ENCODE measurements at regions not wholly inside any gene's neighbourhood (a gene's known extent, or its start where the extent isn't known, plus 50 kb on each side); places are given as distances from the start of the nearest gene placed in this dataset.

DNA sequence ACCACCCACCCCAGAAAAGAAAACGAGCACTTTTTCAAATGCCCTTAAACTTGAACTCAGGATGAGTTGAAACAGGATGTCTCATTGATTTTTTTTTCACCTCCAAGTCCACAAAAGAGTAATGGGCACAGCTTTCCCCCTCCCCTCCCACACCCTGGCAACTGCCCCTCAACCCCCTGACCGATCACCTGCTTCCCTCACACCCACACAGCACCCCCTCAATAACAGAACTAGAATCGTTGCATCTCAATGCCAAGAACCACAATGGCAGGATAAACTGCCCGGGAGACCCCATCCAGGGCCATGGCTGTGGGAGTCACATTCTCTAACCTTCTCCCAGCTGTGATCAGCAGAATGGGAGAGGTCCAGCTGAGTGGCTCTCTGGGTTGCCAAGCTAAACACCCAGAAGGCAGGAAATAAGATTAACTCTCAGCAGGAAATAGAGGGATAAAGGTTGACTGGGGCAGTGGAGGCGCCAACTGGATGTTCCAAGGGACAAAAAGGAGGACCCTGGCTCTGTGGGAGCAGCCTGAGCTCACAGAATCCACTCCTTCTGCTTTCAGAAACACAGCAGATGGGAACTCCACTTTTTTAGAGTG is 128.0 kb upstream of the SDK2 start:
- ATAC-seq (no peak), DNase-seq (ENCODE audit: missing footprints) (no peak)
- intact Hi-C loops (cut with DNase I), result no loop called here

GRCh38 chr17:73773702-73774101 is 129.5 kb upstream of the SDK2 start:
- ATAC-seq, result no peak
- no peak for DNase-seq (ENCODE audit: missing footprints)
- intact Hi-C loops (cut with DNase I), result no loop called here

DNA sequence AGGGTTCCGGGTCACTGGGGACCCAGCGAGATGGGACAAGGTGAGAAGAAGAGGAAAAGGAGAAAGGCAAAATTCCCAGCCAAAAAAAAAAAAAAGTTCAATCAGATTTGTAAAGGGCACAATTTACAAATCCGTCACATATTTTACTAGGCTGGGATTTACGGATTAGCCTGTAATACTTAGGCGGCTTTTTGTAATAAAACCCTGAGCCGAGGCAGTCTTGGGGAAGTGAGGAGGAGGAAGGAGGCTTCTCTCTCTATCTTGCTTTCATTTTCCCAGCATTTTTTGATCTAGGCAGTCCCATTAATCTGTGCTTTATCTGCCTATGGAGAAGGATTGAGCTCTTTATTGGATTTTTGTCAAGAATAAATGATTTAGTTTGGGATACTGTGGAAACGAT is 130.6 kb upstream of the SDK2 start:
- intact Hi-C loops (cut with DNase I), result no loop called here
- DNase-seq (ENCODE audit: missing footprints) (no peak), ATAC-seq (no peak)

DNA sequence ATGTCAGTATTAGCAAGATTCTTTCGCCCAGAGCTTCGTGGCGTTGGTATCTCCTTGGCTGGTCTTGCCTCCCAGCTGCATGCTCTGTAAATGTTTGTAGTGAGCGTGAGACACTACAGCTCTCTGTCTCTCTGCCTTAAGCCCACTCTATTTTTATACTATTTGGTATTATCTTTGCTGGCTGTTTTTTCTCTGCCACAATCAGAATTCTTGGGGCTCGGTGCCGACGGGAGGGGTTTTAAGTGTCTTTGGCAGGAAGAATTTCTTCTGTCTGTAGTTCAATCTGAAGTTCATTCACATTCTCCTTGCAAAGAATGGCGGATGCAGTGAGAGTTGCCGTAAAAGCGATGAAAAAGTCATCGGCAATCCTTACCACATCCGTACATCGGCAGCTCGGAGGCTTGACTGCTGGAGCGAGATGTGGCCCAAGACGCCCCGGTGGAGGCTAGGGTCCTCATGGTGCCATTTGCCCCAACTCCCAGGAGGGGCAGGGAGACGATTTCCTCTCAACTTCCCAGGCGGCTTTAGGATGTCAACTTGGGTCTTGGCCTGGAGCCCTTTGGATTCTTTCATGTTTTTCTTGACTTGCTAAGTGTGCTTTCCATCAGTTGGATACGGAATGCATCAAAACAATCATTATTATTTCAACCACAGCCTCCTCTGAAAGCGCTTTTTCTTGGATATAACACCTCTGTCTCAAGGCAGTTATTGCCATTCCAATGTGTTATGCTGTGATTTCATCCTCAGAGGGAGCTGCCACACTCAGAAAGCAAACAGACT is 132.3 kb upstream of the SDK2 start:
- ATAC-seq (no peak), DNase-seq (ENCODE audit: missing footprints) (no peak)
- intact Hi-C loops (cut with DNase I), result no loop called here

DNA sequence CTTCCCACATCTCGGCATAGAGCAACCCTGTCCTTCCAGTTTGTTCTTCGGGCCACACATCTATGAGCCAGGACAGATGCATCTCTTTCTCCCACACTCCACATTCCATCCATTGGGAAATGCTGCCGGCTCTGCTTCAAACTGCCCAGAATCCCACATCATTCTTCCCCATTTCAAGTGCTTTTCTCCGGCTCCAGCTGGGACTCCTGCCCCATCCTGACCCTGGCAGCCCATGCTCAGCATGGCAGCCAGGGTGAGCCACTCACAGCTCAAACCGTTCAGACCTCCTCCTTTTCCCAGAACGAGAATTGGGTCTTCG is 132.8 kb upstream of the SDK2 start:
- intact Hi-C loops (cut with DNase I), result no loop called here
- DNase-seq (ENCODE audit: missing footprints) (no peak), ATAC-seq (no peak)

GRCh38 chr17:73782231-73782630 is 138.0 kb upstream of the SDK2 start:
- intact Hi-C loops (cut with DNase I), result no loop called here
- no peak for DNase-seq (ENCODE audit: missing footprints)
- ATAC-seq, result no peak

DNA sequence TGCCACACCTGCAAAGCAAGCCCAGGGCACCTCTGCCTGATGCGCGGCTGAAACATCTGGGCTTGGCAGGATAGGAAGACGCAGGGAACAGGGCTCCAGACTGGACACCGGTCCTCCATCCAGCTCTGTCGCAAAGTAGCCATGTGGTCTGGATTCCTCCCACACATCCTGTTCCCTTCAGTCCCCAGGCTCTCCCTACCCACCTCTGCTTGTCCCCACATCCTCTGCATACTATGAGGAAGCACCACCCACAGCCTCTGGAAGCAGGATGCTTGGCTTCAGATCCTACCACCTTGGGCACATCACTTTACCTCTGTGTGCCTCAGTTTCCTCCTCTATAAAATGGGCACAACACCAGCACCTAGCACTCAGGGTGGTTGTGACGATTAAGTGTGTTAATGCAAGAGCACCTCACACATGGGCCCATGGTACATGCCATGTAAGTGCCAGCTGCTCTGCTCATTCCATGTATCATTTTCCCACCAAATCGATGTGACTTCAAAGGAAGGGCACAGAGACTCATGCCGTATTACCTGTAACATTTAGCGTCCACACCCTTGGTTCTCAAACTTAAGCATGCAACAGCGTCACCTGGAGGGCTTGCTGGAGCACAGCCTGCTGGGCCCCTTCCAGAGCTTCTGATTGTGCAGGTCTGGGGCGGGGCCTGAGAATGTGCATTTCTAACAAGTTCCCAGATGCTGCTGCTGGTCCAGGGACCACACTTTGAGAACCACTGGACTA is 138.6 kb upstream of the SDK2 start:
- intact Hi-C loops (cut with DNase I), result no loop called here
- ATAC-seq (no peak), DNase-seq (ENCODE audit: missing footprints) (no peak)

DNA sequence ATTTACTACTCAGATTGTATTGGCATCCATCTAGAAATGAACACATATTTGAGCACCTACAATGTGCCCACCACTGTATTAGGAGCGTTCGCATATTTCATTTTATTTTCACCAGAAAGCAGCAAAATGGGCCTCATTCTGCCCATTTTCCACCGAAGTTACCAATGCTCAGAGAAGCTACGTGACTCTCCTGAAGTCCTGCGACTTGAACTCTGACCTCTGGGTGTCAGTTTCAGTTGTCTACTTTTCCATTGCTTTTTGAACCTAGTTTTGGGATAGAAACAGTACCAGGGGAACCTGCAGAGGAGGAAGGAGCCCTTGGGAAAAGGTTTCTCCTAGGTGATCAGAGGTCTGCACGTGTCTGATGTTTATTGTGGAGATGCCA is 139.1 kb upstream of the SDK2 start:
- DNase-seq (ENCODE audit: missing footprints) (no peak), ATAC-seq (no peak)
- intact Hi-C loops (cut with DNase I), result no loop called here

DNA sequence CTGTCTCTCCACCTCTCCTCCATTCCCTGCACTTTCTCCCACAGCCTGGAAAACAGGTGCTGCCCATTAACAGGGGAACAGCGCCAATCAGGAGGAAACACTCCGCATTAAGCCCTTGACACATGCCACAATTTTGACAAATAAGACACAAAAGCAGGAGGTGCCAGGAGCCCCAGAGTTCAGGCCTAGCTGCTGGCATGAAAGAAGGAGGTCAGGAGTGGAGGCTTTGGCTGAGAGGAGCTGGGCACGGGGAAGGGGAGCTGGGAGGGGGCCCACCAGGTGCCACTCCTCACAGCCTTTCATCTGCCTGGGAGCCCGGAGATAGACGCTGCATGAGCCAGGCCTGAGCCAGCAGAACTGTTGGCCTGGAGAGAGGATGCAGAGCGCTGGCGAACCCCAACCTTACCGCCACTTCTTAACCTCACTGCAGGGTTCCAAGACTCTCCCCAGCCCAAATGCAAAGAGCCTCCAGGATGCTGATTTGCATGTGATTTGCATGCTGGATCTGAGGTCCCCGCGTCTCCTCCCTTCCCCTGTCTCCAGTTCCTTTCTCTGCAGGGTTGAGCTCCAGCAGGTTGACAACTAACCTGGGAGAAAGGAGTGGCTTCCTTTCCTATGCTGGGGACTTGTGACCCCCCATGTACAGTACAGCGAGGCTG is 139.8 kb upstream of the SDK2 start:
- no peak for ATAC-seq
- intact Hi-C loops (cut with DNase I), result no loop called here
- DNase-seq (ENCODE audit: missing footprints), result no peak

GRCh38 chr17:73785496-73785895 is 141.3 kb upstream of the SDK2 start:
- no peak for ATAC-seq
- DNase-seq (ENCODE audit: missing footprints), result no peak
- intact Hi-C loops (cut with DNase I), result no loop called here

GRCh38 chr17:73785958-73786743 is 141.9 kb upstream of the SDK2 start:
- intact Hi-C loops (cut with DNase I), result no loop called here
- DNase-seq (ENCODE audit: missing footprints) (no peak), ATAC-seq (no peak)

- intact Hi-C loops (cut with DNase I), result no loop called here
- DNase-seq (ENCODE audit: missing footprints), result no peak
- ATAC-seq, result no peak
These were observed 143.1 kb upstream of the SDK2 start for GRCh38 chr17:73787076-73788059.

DNA sequence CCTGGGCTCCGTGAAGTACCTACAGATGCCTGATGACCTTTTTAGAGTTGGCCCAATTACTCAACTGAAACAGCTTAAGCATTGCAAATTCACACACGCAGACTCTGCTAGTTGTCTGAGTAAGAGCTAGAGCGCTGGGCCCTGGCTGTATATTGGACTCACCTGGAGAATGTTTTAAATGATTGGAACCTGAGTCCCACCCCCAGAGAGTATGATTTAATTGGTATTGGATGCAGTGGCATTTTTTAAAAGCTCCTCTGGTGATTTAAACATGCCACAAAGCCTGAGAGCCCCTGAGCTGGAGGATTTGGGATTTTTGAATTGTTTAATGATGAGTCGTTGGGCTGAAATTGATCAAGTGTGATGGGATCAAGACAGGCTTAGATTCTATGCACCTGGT is 143.9 kb upstream of the SDK2 start:
- no peak for DNase-seq (ENCODE audit: missing footprints)
- intact Hi-C loops (cut with DNase I), result no loop called here
- no peak for ATAC-seq

DNA sequence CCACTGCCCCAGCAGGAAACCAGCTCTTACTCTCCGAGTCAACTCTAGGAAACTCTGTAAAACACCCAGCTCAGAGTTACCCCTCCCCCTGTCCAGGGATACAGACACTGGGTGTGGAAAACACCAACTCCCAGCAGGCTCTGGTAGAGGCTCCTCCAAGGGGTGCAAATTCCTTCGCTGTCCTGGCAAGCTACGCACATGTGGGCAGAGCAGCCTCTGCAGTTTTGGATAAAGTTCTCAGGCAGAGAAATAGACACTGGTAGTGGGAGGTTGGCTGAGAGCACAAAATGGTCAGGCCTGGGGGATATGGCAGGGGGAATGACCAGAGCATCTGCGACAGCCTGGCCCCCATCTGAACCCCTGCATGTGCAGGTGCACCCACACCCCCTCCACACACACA is 146.9 kb upstream of the SDK2 start:
- DNase-seq (ENCODE audit: missing footprints) (no peak), ATAC-seq (no peak)
- intact Hi-C loops (cut with DNase I), result no loop called here

- intact Hi-C loops (cut with DNase I), result no loop called here
- ATAC-seq (no peak), DNase-seq (ENCODE audit: missing footprints) (no peak)
These were observed 147.4 kb upstream of the SDK2 start for GRCh38 chr17:73791631-73792030.

DNA sequence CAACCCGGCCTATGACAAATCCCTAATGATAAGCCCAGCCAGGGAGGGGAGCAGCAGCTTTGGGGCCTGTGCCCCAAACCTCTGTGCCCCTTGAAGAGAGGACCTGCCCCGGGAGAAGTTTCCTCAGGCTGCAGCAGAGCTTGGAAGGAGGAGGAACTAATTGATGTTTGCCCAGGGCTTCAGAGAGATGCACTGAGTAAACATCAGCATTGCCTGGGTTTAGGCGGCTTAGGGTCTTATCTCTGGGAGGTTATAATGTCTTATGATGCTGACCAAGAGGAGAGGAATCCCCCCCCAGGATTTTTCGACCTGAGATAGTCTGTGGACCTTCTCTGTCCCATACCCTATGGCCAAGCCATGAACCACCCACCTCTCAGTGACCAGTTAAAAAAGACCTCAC is 148.7 kb upstream of the SDK2 start:
- DNase-seq (ENCODE audit: missing footprints) (no peak), ATAC-seq (no peak)
- intact Hi-C loops (cut with DNase I), result no loop called here

DNA sequence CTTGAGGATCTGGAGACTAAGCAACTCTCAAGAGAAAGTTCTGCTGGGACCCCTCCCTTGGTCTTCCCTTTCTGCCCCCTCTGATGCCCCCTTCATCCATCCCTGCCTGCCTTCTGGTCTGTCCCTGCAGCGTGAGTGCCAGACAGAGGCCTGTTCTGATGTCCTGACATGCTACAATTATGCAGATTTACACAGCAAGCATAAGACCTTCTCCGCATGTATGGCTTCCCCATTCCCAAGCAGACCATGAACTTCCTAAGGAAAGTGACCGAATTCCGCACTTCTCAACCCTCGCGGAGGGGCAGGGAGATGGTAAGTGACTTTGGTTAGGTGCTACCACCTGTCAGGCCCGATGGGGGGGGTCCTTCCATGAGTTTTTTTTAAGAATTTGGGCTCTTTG is 150.1 kb upstream of the SDK2 start:
- no peak for DNase-seq (ENCODE audit: missing footprints)
- intact Hi-C loops (cut with DNase I), result no loop called here
- no peak for ATAC-seq

DNA sequence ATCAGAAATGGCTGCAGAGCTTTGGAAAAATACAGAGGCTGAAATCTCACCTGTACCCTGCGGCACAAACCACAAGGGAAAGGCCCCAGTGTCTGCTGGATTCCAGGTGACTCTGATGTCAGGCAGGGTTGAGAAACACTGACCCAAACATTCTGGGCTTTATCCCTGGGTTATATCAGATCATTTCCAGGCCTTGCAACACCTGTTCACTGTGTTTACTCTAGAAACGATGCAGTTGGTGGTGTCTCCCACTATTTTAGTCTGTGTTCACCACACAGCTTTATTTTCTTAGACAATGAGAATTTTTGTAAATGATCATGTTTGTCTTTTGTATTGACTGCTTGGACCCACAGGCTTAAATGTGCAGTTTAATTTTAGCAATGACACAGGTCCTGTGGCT is 151.5 kb upstream of the SDK2 start:
- DNase-seq (ENCODE audit: missing footprints), result no peak
- intact Hi-C loops (cut with DNase I), result no loop called here
- no peak for ATAC-seq
